ENCODE measurements at regions not wholly inside any gene's neighbourhood (a gene's known extent, or its start where the extent isn't known, plus 50 kb on each side); places are given as distances from the start of the nearest gene placed in this dataset.

- DNase-seq (ENCODE audit: low read depth) (no peak), FAIRE-seq (no peak)
- Histone ChIP-seq H3K27ac (ENCODE audit: low read depth, low read length) (no peak overlapping the region), H3K9me3 (ENCODE audit: insufficient read depth, low read depth, low read length) (no peaks in the 10 kb centered on the region), H3K27me3 (ENCODE audit: insufficient read depth, low read length) (no peaks in the 10 kb centered on the region), H2AFZ (ENCODE audit: low read depth, low read length) (no peak overlapping the region), H3K4me1 (ENCODE audit: insufficient read depth, low read length) (no peaks in the 10 kb centered on the region), H3K9ac (ENCODE audit: low read length) (no peak overlapping the region), H4K20me1 (ENCODE audit: insufficient read depth, low read length) (no peaks in the 10 kb centered on the region), H3K79me2 (ENCODE audit: insufficient read depth, low read length) (no peaks in the 10 kb centered on the region), H3K36me3 (ENCODE audit: insufficient read depth, low read length) (no peaks in the 10 kb centered on the region), H3K4me3 (ENCODE audit: insufficient read depth, low read depth, low read length) (no peak overlapping the region), H3K4me2 (ENCODE audit: low read length) (no peak overlapping the region)
- no peak overlapping the region for H3K4me3 Mint-ChIP-seq (ENCODE audit: unreplicated experiment)
- no peaks in the 10 kb centered on the region for H3K9me3 Mint-ChIP-seq (ENCODE audit: unreplicated experiment)
- TF ChIP-seq CTCF (IDR thresholded peaks at IDR 0.05; ENCODE audit: insufficient read depth, low read depth, low read length) (no peak), EZH2 (IDR thresholded peaks at IDR 0.05; ENCODE audit: insufficient read depth, low read length) (no peak)
- no peaks in the 10 kb centered on the region for H3K36me3 Mint-ChIP-seq (ENCODE audit: low read depth, unreplicated experiment)
- no peaks in the 10 kb centered on the region for H3K4me1 Mint-ChIP-seq (ENCODE audit: low read depth, unreplicated experiment)
- H3K27ac Mint-ChIP-seq (ENCODE audit: unreplicated experiment), result no peak overlapping the region
- H3K27me3 Mint-ChIP-seq (ENCODE audit: low read depth, unreplicated experiment), result no peaks in the 10 kb centered on the region
Observed at GRCh38 chr1:57966340-57966739, 542.5 kb upstream of the DAB1 start.

- H3K27ac ChIP-seq (ENCODE audit: low read depth, low read length), result no peak overlapping the region
- FAIRE-seq, result no peak
- no peaks in the 10 kb centered on the region for H3K36me3 Mint-ChIP-seq (ENCODE audit: low read depth, unreplicated experiment)
Observed at GRCh38 chr1:57963581-57963980, 539.7 kb upstream of the DAB1 start.

More at GRCh38 chr1:57963581-57963980, 539.7 kb upstream of the DAB1 start:
- no peak overlapping the region for H3K27ac Mint-ChIP-seq (ENCODE audit: unreplicated experiment)
- no peak overlapping the region for H3K9ac ChIP-seq (ENCODE audit: low read length)
- H4K20me1 ChIP-seq (ENCODE audit: insufficient read depth, low read length), result no peaks in the 10 kb centered on the region
- H3K9me3 ChIP-seq (ENCODE audit: insufficient read depth, low read depth, low read length), result no peaks in the 10 kb centered on the region
- no peaks in the 10 kb centered on the region for H3K4me1 ChIP-seq (ENCODE audit: insufficient read depth, low read length)
- H3K79me2 ChIP-seq (ENCODE audit: insufficient read depth, low read length), result no peaks in the 10 kb centered on the region
- H3K4me1 Mint-ChIP-seq (ENCODE audit: low read depth, unreplicated experiment), result no peaks in the 10 kb centered on the region
- no peak overlapping the region for H3K4me2 ChIP-seq (ENCODE audit: low read length)
- no peak overlapping the region for H2AFZ ChIP-seq (ENCODE audit: low read depth, low read length)
- no peaks in the 10 kb centered on the region for H3K27me3 ChIP-seq (ENCODE audit: insufficient read depth, low read length)
- H3K4me3 ChIP-seq (ENCODE audit: insufficient read depth, low read depth, low read length), result no peak overlapping the region
- no peaks in the 10 kb centered on the region for H3K9me3 Mint-ChIP-seq (ENCODE audit: unreplicated experiment)
- no peak for DNase-seq (ENCODE audit: low read depth)
- peaks cover 2% of the 10 kb centered on the region for H3K27me3 Mint-ChIP-seq (ENCODE audit: low read depth, unreplicated experiment)
- TF ChIP-seq CTCF (IDR thresholded peaks at IDR 0.05; ENCODE audit: insufficient read depth, low read depth, low read length) (no peak), EZH2 (IDR thresholded peaks at IDR 0.05; ENCODE audit: insufficient read depth, low read length) (no peak)
- no peaks in the 10 kb centered on the region for H3K36me3 ChIP-seq (ENCODE audit: insufficient read depth, low read length)
- no peak overlapping the region for H3K4me3 Mint-ChIP-seq (ENCODE audit: unreplicated experiment)

All from astrocyte (in vitro differentiated cells and primary cell).